Left lung (tissue), 4 donors: ENCODE measurements at regions not wholly inside any gene's neighbourhood (a gene's known extent, or its start where the extent isn't known, plus 50 kb on each side); places are given as distances from the start of the nearest gene placed in this dataset.
A peak's percentile ranks its signal among the peaks of the same experiment; 100 is the strongest.

Source experiments
- ATAC-seq: fragments of 200-7000 bp; cut with Tn5 transposase; one replicate; pipeline ENCODE4 v1.9.1; 2020; ENCODE audit warnings: moderate library complexity
- DNase-seq, 4 donors: peaks; one replicate each; pipeline ENCODE4 v3.0.0-alpha.2; 2013 to 2020
- H3K27ac ChIP-seq, 2 donors: fragments of 200-600 bp; sonication (generic) in 1 of 2; one replicate each; pipeline versions ENCODE4 v1.5.0 to v1.8.0; 2020 to 2021
- H3K27me3 ChIP-seq, 2 donors: fragments of 200-600 bp; sonication (generic) in 1 of 2; one replicate each; pipeline versions ENCODE4 v1.5.0 to v1.8.0; 2020 to 2021
- H3K36me3 ChIP-seq, 2 donors: fragments of 200-600 bp; sonication (generic) in 1 of 2; one replicate each; pipeline versions ENCODE4 v1.5.0 to v1.8.0; 2020 to 2021
- H3K4me1 ChIP-seq, 2 donors: fragments of 200-600 bp; one replicate each; pipeline ENCODE4 v1.8.0; 2021
- H3K4me3 ChIP-seq, 2 donors: fragments of 200-600 bp; sonication (generic) in 1 of 2; one replicate each; pipeline versions ENCODE4 v1.5.0 to v1.8.0; 2020 to 2021; ENCODE audit warnings: mild to moderate bottlenecking in 1 of 2
- H3K9me3 ChIP-seq, 2 donors: fragments of 200-600 bp; sonication (generic) in 1 of 2; one replicate each; pipeline versions ENCODE4 v1.5.0 to v1.8.0; 2020 to 2021
- intact Hi-C, 2 donors: fragments of 100-400 bp; cut with DNase I; formaldehyde crosslinking; loops; one replicate each; pipeline versions ENCODE4 v1.11.2 to v1.14.2; 2022
- TF ChIP-seq, protein P1 (sequence below), 2 donors: fragments of 200-600 bp; sonication (generic) in 1 of 2; IDR thresholded peaks; one replicate each; pipeline versions ENCODE4 v1.5.0 to v1.8.0; 2021; ENCODE audit warnings: antibody characterized with exemption in 2 of 2
- donor health status: DM: no; HTN: yes; CAD: no.
- donor health status: DM: no; HTN: no; CAD: no.

DNA sequence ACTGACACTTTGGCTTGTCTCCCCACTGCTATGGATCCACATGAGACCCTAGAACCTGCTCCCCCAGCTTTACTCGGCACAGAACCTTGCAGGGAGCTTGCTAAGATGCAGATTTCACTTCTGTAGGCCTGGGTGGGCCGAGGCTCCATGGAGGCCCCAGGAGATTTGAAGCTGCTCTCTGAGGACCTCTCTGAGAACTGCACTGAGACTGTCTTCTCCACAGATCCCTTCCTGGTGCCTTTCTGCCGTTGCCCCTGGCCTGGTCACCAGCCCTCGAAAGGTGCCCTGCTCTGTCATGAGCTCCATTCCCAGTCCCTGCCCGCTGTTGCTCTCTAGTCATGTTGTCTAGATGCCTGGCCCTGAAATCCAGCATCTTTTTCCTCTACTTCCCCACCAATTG, 588.4 kb downstream of the AJAP1 start:
- H3K4me1 ChIP-seq, result no peaks in the 10 kb centered on the region
- TF ChIP-seq, protein P1, sequence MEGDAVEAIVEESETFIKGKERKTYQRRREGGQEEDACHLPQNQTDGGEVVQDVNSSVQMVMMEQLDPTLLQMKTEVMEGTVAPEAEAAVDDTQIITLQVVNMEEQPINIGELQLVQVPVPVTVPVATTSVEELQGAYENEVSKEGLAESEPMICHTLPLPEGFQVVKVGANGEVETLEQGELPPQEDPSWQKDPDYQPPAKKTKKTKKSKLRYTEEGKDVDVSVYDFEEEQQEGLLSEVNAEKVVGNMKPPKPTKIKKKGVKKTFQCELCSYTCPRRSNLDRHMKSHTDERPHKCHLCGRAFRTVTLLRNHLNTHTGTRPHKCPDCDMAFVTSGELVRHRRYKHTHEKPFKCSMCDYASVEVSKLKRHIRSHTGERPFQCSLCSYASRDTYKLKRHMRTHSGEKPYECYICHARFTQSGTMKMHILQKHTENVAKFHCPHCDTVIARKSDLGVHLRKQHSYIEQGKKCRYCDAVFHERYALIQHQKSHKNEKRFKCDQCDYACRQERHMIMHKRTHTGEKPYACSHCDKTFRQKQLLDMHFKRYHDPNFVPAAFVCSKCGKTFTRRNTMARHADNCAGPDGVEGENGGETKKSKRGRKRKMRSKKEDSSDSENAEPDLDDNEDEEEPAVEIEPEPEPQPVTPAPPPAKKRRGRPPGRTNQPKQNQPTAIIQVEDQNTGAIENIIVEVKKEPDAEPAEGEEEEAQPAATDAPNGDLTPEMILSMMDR (IDR thresholded peaks at IDR 0.05), result no peak
- ATAC-seq (no peak), DNase-seq (no peak)
- peaks cover 0 to 6% of the 10 kb centered on the region in 2 donors for H3K9me3 ChIP-seq
- no peaks in the 10 kb centered on the region for H3K36me3 ChIP-seq
- H3K27ac ChIP-seq, result no peak overlapping the region
- H3K27me3 ChIP-seq, result no peaks in the 10 kb centered on the region
- intact Hi-C loops, result no loop called here
- H3K4me3 ChIP-seq, result no peak overlapping the region

DNA sequence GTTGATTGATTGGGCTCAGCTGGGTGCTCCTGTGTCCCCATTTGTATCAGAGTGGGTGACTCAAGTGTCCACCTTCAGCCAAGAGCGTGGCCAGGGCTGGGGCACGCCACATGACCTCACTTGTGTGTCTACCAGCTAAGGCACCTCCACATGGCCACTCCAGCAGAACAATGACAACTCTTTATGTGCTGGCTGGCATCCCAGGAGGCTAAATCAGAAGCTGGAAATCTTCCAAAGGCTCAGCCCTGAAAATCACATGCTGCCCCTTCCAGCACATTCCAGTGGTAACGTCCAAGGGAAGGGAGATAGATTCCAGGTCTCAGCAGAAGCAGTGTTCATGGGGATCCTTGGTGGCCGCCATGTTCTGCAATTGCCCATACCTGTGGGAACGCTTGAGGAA, 585.5 kb downstream of the AJAP1 start:
- Histone ChIP-seq H3K27me3 (peaks cover 0 to 5% of the 10 kb centered on the region in 2 donors), H3K27ac (no peak overlapping the region), H3K36me3 (no peaks in the 10 kb centered on the region), H3K9me3 (peaks cover 0 to 2% of the 10 kb centered on the region in 2 donors), H3K4me1 (no peaks in the 10 kb centered on the region), H3K4me3 (no peak overlapping the region)
- TF ChIP-seq, protein P1 (IDR thresholded peaks at IDR 0.05), result no peak
- no peak for ATAC-seq
- DNase-seq, result peak in 1 of 4 donors; percentile 2
- intact Hi-C loops, result no loop called here

DNA sequence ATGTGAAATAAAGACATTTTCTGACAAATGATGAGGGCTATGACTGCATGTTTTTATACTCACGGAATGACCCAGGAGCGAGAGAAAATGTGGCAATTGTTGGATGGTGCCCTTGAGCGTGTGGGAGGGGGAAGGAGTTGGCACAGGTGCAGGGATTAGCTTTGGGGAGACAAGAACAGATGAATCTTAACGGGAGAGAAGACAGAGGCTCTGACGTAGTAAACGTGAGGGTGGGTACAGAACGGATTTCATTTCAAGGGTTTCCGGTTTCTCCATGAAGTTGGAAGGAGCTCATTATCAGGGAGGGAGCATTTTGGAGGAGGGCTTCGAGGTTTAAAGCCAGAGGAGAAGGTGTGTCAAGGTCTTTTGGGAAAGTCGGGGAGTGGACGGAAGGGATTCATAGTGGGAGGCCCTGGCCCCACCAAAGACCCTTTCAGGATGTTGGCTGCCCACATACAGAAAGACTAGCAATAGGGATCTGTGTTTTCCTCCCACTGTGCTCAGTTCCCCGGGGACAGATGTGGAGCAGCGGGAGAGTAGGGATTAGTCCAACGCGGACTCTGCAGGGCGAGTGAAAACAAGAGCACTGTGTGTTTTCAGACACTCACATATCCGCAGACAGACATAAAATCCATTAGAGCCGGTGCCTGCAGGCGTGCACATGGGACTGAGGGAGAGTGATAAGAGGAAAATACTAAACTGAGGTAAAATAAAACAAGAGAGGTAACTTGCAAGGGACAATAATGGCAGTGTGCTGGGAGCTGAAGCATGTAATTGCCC, 584.1 kb downstream of the AJAP1 start:
- no peak for DNase-seq
- peaks cover 0 to 10% of the 10 kb centered on the region in 2 donors for H3K27me3 ChIP-seq
- H3K36me3 ChIP-seq, result no peaks in the 10 kb centered on the region
- TF ChIP-seq, protein P1 (IDR thresholded peaks at IDR 0.05), result no peak
- ATAC-seq, result no peak
- H3K27ac ChIP-seq, result no peak overlapping the region
- intact Hi-C loops, result no loop called here
- H3K4me1 ChIP-seq, result no peaks in the 10 kb centered on the region
- H3K9me3 ChIP-seq, result peaks cover 0 to 2% of the 10 kb centered on the region in 2 donors
- H3K4me3 ChIP-seq, result no peak overlapping the region

DNA sequence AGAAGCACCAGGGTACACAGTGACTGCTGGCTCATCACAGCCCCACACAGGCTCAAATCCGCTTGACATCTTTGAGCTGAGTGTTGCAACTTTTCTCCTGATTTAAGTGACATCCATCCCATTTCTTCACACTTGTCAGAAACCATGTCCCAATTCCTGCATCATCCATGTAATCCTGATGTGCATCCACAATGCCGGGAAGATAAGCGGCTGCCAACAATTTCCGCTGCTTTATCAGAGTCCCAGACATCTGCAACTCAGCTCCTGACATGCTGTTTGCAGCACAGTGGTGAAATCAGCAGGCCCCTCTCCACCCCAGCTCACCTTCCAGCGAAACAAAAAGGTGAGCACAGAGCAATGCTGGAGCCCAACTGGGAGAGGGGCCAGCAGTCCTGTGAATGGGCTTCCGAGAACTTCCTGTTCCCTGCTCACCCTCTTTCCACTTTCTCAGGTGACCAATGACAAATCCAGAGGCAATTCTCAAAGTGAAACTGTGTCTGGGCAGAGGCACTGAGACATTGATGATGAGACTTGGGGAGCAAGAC, 581.0 kb downstream of the AJAP1 start:
- H3K4me3 ChIP-seq, result no peak overlapping the region
- TF ChIP-seq, protein P1 (IDR thresholded peaks at IDR 0.05), result no peak
- no peak overlapping the region for H3K27ac ChIP-seq
- H3K27me3 ChIP-seq, result peaks cover 0 to 21% of the 10 kb centered on the region in 2 donors
- no peaks in the 10 kb centered on the region for H3K36me3 ChIP-seq
- peaks cover 0 to 7% of the 10 kb centered on the region in 2 donors for H3K9me3 ChIP-seq
- ATAC-seq (no peak), DNase-seq (no peak)
- intact Hi-C loops, result no loop called here
- no peaks in the 10 kb centered on the region for H3K4me1 ChIP-seq

DNA sequence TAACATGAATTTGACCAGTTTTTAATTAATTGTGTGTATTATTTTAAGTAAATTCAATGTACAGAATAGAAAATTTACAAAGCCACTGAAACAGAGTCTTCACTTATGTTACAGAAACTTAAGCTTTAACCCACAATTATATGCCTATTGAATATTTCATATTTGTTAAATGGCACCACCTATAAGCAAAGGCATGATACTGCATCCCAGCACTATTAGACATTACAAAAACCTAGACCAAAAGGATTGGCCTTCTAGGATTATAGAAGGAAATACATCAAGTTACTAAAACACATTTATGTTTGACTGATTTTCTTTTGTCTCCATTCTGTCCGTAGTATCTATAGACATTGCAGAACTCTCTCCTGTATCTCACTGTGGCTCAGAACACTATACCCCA, 578.1 kb downstream of the AJAP1 start:
- Histone ChIP-seq H3K4me1 (no peaks in the 10 kb centered on the region), H3K4me3 (no peak overlapping the region), H3K36me3 (no peaks in the 10 kb centered on the region), H3K9me3 (peaks cover 0 to 5% of the 10 kb centered on the region in 2 donors), H3K27ac (no peak overlapping the region), H3K27me3 (peaks cover 0 to 36% of the 10 kb centered on the region in 2 donors)
- TF ChIP-seq, protein P1 (IDR thresholded peaks at IDR 0.05), result no peak
- ATAC-seq (no peak), DNase-seq (no peak)
- intact Hi-C loops, result no loop called here
